ENCODE measurements at regions not wholly inside any gene's neighbourhood (a gene's known extent, or its start where the extent isn't known, plus 50 kb on each side); places are given as distances from the start of the nearest gene placed in this dataset.

- TF ChIP-seq ATF3 (IDR thresholded peaks at IDR 0.05; ENCODE audit: insufficient read depth, low read depth, low read length): no peak
Observed at GRCh38 chr9:90019626-90020025, 414.8 kb downstream of the GADD45G start (continued).

Measured in H1 (cell line).